HG03565 (cell line): ENCODE measurements at regions not wholly inside any gene's neighbourhood (a gene's known extent, or its start where the extent isn't known, plus 50 kb on each side); places are given as distances from the start of the nearest gene placed in this dataset.

ENCODE experiments used
- ATAC-seq: cut with Tn5 transposase; IDR thresholded peaks from one replicate; pipeline ENCODE4 v1.9.1; 2021; ENCODE audit warnings: mild to moderate bottlenecking, moderate library complexity; ENCODE audit not compliant: unreplicated experiment

DNA sequence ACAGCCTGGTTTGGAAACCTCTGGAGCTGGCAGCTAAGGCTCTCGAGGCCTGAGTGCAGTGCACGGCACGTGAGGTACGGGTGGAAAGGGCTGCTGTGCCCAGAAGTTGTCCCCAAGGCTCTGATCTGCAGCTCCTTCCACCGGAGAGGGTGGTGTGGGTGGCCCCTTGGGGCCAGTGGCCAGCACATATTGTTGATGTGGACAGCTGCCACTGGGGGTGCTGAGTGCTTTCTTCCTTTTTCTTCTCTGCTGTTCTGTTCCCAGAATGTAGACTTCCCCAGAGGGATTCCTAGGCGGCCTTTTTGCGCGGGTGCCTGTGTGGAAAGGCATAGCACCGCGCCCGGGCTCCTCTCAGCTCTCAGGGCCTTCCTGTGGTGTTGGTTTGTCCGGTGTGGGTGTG lies 1476.5 kb downstream of the TBC1D22A start:
- no peak for ATAC-seq

DNA sequence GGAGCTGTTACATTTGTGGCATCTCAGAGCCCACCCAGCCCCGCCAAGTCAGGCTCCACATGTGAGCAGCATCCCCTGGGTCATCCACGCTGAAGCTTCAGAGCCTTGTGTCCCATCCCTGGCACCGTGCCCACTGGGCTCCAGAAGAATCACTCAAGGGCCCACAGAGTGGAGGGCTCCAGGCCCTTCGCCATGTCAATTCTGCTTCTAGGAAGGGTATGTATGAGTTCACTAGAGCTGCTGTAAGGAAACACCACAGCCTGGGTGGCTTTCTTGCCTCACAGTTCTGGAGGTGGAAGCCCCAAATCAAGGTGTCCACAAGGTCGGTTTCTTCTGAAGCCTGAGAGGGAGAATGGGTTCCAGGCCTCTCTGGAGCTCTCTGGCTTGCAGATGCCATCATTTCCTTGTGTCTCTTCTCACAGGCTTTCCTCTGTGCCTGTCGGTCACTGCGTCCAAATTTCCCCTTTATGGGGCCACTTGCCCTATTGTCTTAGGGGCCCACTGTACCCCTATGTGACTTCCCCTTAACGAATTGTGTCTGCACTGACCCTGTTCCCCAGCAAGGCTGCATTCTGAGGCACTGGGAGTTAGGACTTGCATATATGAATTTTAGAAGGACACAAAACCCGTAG lies 1476.0 kb downstream of the TBC1D22A start:
- no peak for ATAC-seq

DNA sequence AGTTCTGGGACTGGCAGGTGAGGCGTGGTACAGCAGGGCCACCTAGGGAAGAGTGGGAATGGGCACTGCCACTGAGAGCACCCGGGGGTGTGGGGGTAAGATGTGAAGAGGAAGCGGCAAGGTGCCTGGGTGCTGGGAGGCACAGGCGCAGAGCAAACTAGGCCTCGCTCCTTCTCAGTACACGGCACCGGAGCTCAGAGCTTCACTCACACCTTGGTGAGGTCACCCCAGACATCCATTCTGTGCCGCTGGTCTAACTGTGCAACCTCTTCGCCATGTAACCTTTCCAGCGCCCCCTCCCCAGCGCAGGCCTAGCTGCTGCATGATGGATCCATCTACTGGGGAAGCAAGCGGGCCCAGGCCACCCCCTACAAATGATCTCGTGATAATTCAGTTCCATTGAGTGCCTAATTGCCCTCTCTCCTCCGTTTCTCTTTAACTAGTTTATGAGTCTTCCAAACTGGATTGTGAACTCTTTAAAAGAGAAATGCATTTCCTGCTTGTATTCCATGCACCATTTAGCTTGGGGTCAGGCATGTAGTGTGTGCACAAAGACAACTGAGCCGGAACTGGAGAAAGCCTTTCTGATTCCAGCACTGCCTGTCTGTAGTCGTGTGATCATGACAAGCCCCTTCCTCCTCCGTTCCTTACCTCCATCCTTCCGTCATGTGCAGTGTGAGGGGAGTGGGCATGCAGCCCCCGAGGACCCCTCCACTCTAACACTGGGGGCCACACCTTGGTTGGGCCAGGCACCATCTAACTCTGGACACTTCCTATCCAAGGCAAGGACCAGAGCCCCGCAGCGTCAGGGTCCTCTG lies 1475.2 kb downstream of the TBC1D22A start:
- no peak for ATAC-seq

DNA sequence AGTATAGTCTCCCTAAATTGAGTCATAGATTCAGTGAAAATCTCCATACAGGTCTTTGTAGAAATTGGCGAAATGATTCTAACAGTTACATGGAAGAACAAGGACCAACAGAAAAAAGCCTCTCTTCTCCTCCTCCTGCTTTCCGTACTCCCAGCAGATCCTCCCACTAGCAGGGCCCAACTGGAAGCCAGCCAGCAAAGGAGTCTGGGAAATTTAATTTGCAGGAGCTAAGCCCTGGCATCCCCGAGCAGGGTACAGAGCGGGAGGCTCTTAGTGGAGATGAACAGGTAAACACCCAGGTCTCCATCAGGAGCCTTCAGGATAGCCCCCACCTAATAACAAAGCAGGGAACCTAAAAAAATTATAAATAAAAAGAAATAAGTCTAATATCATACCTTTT lies 1473.8 kb downstream of the TBC1D22A start:
- ATAC-seq = no peak

DNA sequence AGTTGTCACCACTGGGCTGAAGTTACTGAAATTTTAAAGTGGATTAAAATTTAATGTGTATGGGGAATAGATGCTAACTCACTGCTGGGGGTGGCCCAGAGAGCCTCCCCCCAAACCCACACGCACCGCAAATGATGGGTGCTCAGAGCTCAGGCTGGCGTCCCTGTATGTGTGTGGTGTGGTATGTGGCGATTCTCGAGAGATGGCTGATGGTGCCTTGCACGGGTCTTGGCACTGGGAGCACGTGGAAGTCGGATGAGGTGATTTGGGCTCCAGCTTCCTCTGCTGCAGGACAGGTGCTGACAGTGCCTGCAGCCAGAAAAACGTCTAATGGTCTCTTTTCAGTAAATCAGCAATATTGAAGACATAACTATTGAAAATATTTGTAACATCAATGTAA lies 1473.3 kb downstream of the TBC1D22A start:
- no peak for ATAC-seq

DNA sequence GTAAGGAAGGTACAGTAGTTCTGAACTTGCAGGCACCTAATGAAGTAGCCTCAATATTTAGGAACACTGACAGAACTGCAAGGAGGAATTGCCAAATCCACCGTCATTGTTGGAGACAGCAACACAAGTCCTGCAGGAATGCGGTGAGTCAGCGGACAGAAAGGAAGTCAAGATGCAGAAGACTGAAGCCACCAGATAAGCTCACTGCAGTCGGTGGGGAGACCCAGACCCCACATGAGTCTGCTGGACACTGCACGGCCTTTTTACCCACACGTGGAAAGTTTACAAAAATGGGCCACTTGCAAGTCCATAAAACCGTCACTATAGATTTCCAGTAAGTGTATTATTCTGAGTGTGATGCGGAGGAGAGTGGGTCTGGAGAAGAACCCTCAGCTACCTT lies 1471.6 kb downstream of the TBC1D22A start:
- no peak for ATAC-seq

DNA sequence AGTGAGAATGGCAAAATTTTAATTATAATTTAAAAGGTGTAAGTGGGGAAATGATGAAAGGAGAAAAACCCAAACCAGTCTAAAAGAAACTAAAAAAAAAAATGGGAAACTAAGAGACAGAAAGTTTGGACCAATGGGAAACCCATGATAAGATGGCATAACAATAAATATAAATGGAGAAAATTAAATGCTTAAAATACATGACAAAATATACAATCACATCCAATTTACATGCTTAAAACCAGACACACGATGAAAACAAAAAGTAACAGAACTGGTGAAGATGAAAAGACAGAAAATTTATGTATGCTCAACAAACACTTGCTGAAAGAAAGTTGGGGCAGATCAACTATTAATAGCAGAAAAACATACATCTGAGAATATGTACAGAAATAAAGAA lies 1471.1 kb downstream of the TBC1D22A start:
- ATAC-seq = no peak

DNA sequence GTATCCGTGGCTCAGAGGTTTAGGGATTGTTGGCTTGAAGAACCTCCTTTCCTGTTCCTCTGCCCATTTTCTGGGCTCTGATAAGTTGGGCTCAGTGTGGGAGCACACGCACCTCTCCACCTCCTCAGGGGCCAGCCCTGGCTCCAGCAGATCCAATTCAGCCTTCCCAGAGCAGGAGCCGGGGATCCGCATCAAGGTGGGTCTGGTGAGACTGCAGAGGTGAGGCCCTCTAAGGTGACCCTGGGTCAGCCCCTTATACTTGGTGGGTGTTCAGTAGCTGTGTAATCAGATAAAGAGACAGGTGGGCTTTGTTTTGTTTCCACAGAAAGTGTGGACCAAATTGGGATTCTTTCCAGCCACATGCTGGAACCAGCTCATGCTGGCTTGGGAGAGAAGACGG lies 1466.0 kb downstream of the TBC1D22A start:
- no peak for ATAC-seq

DNA sequence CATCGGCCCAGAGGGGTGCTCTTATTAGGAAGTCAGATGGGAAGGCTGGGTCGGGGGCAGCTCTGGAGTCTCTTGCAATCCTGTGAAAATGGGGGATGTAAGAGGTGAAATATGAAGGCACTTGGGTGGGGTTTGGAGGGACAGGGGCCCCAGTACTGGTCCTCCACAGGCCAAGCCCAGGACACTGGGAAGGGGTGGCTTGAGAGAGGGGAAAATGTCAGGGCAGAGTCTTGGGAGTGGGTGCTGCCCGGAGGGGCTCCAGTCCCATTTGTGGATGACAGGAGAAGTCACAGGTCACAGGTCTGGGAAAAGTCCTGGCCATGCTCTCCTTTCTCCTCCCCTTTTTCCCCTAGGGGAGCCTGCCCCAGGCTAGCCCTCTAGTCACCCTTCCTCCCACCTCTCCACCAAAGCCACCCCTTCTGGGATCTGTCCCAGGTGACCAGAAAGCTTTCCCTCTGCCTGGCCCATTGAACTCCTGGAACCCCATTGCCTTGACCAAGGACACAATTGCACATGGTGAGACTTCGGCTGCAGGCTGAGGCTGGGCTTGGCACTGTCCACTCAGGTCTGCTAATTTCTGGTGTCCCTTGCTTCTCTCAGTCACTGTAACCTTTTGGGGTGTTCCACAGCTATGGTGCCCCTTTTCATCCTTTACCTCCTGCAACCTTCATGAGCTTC lies 1465.0 kb downstream of the TBC1D22A start:
- ATAC-seq = no peak

DNA sequence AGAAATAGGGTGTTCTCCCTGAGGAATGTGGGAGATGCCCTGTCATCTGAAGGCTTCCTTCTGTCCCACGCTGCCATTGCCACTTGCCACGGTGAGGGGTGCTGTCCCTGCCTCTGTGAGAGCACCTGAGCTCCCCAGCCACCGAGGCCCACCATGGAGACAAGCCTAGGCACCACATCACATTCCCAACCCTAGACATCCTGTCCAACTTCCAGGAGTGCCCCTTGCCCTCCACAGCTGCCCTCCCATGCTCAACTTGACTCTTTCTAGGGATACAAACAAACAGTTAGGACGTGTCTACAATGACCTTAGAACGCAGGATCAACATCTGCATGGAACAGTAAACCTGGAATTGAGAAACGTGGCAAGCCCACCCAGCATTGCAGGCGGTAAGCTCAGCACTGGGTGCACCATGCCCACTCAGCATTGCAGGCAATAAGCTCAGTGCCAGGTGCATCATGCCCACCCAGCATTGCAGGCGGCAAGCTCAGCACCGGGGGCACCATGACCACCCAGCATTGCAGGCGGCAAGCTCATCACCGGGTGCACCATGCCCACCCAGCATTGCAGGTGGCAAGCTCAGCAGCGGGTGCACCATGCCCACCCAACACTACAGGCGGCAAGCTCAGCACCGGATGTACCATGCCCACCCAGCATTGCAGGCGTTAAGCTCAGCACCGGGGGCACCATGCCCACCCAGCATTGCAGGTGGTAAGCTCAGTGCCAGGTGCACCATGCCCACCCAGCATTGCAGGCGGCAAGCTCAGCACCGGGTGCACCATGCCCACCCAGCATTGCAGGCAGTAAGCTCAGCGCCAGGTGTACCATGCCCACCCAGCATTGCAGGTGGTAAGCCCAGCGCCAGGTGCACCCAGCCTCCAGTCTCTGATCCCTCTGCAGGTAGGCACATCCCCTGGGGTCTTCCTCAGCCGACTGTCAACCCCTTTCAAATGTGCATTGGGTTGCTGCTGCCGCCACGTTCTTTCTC lies 1463.9 kb downstream of the TBC1D22A start:
- no peak for ATAC-seq

DNA sequence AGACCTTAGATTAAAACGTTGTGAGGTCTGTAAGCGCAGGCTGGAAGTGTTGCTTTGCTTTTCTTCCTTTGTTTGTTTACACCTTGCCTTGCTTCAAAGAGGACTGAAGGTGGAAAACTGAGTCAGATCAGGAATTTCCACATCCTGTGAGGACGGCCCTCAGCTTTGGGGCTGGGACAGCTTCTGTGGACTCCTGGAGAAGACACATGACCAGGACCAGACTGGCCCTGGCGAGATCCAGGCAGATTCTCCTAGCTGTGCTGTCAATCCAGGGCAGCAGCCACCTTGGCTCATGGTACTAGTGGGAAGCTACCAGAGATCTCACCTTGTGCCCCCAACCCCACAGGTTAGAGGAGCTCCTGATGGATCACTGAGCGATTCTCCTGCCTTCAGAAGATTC lies 1461.9 kb downstream of the TBC1D22A start:
- no peak for ATAC-seq

DNA sequence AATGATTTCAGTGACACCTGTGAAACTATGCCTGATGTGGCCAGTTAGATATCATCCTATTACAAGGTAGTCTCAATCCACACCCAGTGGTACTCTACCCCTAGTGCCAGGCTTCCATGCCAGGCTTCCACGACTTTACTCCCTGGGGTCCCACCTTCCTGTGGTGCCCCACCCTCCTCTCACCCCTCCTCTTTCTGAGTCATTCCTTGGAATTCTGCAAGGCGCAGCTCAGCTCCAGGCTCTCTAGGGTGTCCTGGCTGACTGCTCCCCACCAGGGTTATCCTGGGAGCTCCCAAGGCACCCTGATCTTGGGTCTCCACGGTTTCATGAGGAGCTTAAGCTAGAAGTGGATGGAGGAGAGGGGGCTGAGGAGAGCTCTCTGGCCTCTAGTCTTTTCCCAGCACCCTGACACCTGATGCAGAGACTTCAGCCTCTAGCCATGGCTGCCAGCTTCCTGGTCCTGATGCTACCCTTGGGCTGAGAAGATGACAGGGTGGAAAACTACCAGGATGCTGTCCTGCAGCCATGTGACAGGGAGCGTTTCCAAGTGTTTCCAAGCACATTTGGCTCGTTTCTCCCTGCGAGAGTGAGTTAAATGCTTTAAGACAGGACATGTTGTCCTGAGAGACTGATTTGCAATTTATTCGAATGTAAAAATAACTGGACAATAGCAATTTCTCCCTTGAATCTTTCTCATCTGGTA lies 1461.2 kb downstream of the TBC1D22A start:
- ATAC-seq = no peak

DNA sequence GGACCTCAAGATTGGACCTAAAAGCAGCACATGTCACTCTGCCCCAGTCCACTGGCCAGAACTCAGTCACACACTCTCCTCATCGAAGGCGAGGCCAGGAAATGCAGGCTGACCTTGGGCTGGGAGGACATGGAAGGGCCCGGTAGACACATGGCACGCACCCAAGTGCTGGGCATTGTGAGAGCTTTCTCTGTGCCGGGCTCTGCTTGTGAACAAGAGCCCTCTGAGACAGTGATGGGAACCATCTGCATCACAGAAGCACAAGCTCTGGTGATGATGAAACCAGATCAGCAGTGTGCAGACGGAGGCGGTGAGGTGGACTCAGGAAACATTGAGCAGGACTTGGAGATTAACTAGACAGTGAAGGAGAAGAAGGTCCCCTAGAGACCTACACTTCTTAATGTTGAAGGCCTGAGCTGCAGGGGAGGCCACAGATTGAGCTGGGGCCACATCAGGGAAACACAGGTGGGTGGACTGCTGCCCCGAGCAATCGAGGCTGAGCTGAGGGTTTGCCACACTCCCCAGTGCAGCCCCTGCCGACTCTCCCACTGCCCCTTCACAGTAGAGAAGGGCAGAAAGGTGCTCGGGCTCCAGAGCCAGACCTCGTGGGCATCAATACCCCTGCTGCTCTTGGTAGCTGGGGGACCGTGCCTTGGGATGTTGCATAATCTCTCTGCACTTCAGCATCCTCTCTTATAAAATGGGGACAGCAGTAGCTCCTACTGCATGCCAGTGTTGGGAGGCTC lies 1460.5 kb downstream of the TBC1D22A start:
- no peak for ATAC-seq

DNA sequence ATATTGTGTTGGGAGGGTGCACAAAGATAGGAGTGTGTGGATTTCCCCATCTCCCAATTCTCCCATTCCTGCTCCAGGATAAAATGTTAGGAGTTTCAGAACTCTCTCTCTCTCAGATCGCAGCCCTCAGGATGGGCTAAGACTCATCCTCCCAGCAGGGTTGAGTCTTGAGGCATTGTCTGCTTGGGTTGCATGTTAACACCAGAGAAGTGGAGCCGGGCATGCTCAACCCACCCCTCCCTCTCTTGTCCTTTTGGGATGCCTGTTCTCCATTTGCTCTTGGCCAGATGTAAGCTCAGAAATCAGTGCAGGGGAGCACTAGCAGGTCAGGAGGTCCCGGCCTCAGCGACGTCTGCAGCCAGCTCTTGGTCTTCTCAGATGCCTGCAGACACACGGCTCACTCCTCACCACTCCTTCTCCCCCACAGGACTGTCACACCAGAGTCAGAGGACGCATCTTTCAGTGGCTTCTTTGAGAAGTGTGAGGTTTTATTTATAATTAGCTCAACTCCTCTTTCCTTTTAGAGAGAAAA lies 1456.5 kb downstream of the TBC1D22A start:
- no peak for ATAC-seq

DNA sequence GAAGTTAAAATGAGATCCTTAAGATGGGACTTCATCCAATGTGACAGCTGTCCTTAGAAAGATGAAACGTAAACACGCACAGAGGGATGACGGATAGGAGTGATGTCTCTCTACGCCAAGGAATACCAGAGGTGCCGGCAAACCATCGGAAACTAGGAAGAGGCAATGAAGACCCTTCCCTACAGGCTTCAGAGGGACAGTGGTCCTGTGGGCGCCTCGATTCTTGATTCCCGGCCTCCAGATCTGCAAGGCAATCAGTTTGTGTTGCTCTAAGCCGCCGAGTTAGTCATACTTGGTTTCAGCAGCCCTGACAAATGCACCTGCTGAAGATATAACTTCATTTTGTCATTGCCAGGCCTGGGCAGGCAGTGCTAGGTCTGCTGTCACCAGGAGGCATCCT lies 1455.1 kb downstream of the TBC1D22A start:
- ATAC-seq = no peak

DNA sequence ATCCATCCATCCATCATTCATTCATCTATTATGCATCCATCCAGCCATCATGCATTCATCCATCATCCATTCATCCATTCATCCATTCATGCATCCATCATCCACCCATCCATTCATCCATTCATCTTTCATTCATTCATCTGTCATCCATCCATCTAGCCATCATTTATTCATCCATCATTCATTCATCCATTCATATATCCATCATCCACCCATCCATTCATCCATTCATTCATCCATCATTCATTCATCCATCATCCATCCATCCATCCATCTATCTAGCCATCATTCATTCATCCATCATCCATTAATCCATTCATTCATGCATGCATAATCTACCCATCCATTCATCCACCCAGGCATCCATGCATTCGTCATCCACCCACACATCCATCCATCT lies 1450.3 kb downstream of the TBC1D22A start:
- no peak for ATAC-seq

DNA sequence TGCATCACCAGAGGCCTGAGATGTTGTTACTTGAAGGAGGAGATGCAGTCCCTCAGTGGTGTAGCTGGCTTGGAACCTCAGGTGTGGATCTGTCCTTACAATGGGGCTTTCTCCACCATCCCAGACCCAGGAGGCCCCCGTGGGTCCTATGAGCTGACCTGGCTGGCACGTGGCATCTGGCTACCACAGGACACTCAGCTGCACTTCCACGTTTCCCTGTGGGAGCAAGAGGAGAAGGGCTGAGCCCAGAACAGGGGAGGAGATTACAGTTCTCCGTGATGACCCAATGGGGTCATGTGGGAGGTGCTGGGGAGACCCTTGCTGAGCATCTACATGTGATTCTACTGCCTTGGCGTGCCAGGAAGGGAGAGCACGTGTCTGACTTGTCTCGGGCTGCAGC lies 1448.4 kb downstream of the TBC1D22A start:
- no peak for ATAC-seq

DNA sequence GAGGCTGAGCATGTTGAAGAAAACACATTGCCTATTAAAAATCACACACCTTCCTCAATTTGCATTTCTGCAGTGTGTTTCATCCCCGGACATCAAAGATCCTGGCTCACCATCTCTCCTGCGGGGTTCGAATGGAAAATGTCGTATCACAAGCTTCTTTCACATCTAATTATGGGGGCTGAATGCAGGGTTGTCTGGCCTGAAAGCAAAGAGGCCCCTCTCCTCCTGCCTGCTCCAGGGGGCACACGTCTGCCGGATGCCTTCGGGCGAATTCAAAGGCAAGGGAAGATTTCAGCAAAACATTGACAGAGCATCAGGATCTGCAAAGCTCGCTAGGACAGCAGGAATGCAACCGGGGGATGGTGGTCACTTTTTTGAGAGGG lies 1447.7 kb downstream of the TBC1D22A start:
- no peak for ATAC-seq

DNA sequence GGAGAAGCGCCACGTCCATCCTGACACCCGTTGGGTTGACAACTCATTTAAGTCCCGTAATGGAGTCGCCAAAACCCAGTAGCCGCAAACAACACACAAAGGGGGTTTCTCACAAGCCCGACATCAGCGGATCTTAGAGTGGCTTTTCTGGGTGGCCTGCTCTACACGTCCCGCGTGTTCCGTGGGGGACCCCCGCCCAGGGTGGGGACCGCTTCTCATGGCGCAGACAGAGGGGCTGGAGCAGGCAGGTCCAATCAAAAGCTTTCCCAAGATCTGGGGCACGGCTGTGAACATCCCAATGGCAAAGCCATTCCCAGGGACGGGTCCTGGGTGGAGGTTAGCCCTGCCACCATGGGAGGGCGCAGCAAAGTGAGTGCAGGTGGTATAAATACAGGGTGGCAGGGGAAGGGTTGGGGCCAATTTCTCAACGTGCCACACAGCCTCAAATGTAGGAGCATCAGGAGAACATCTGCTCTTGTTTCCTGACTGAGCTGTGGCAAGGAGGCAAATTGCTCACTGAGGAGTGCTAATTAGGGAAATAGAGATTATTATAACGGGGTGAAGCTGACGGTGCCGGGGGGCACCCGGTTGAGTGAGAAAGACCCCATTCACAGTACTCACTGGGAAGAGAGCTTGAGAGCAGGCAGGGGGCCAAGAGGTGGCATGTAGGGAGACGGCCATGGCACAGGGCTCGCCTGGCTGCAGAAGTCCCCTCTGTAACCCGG lies 1447.2 kb downstream of the TBC1D22A start:
- ATAC-seq = no peak
